ENCODE measurements at regions not wholly inside any gene's neighbourhood (a gene's known extent, or its start where the extent isn't known, plus 50 kb on each side); places are given as distances from the start of the nearest gene placed in this dataset.

GRCh38 chr2:104930732-104931131, 76.8 kb downstream of the POU3F3 start:
- TF ChIP-seq CTCF (conservative IDR thresholded peaks at IDR 0.05; ENCODE audit: low read depth, low read length): no peak
- no peak for TF ChIP-seq FOS (IDR thresholded peaks at IDR 0.05; ENCODE audit: low read depth, low read length)
- no peak for TF ChIP-seq CEBPB (IDR thresholded peaks at IDR 0.05; ENCODE audit: low read depth, low read length)
- TF ChIP-seq RAD21 (IDR thresholded peaks at IDR 0.05; ENCODE audit: low read length): no peak
- no peak for TF ChIP-seq SMC3 (IDR thresholded peaks at IDR 0.05; ENCODE audit: low read depth, low read length)
- TF ChIP-seq MAZ (IDR thresholded peaks at IDR 0.05; ENCODE audit: borderline replicate concordance, low read depth, low read length): no peak
